ENCODE measurements at regions not wholly inside any gene's neighbourhood (a gene's known extent, or its start where the extent isn't known, plus 50 kb on each side); places are given as distances from the start of the nearest gene placed in this dataset.

- Histone ChIP-seq H3K4me2 (ENCODE audit: low read length) (no peak overlapping the region), H3K4me1 (ENCODE audit: control insufficient read depth, insufficient read depth, low read length) (peaks cover 3% of the 10 kb centered on the region), H3K4me3 (ENCODE audit: low read length) (no peak overlapping the region), H3K36me3 (ENCODE audit: insufficient read depth, low read length) (no peaks in the 10 kb centered on the region), H3K27me3 (ENCODE audit: control insufficient read depth, insufficient read depth, low read length) (no peaks in the 10 kb centered on the region), H3K9me3 (replicated peaks; ENCODE audit: low read length) (no peaks in the 10 kb centered on the region), H3K9ac (ENCODE audit: low read depth, low read length) (no peak overlapping the region)
Measured at GRCh38 chr13:103308667-103309066, 242.4 kb upstream of the SLC10A2 start.

- H3K4me1 ChIP-seq (ENCODE audit: control insufficient read depth, insufficient read depth, low read length): peaks cover 3% of the 10 kb centered on the region
- H3K9ac ChIP-seq (ENCODE audit: low read depth, low read length): no peak overlapping the region
- no peaks in the 10 kb centered on the region for H3K36me3 ChIP-seq (ENCODE audit: insufficient read depth, low read length)
- H3K4me2 ChIP-seq (ENCODE audit: low read length): no peak overlapping the region
- H3K9me3 ChIP-seq (replicated peaks; ENCODE audit: low read length): no peaks in the 10 kb centered on the region
- H3K4me3 ChIP-seq (ENCODE audit: low read length): no peak overlapping the region
- H3K27me3 ChIP-seq (ENCODE audit: control insufficient read depth, insufficient read depth, low read length): no peaks in the 10 kb centered on the region
Measured at GRCh38 chr13:103306163-103306562, 239.9 kb upstream of the SLC10A2 start.

GRCh38 chr13:103303078-103303651 is 236.9 kb upstream of the SLC10A2 start:
- H3K9ac ChIP-seq (ENCODE audit: low read depth, low read length): no peak overlapping the region
- H3K36me3 ChIP-seq (ENCODE audit: insufficient read depth, low read length): no peaks in the 10 kb centered on the region
- no peaks in the 10 kb centered on the region for H3K9me3 ChIP-seq (replicated peaks; ENCODE audit: low read length)
- H3K27me3 ChIP-seq (ENCODE audit: control insufficient read depth, insufficient read depth, low read length): no peaks in the 10 kb centered on the region
- H3K4me3 ChIP-seq (ENCODE audit: low read length): no peak overlapping the region
- no peak overlapping the region for H3K4me2 ChIP-seq (ENCODE audit: low read length)
- peaks cover 2% of the 10 kb centered on the region for H3K4me1 ChIP-seq (ENCODE audit: control insufficient read depth, insufficient read depth, low read length)

GRCh38 chr13:103302676-103303075 is 236.5 kb upstream of the SLC10A2 start:
- H3K36me3 ChIP-seq (ENCODE audit: insufficient read depth, low read length): no peaks in the 10 kb centered on the region
- no peaks in the 10 kb centered on the region for H3K9me3 ChIP-seq (replicated peaks; ENCODE audit: low read length)
- H3K27me3 ChIP-seq (ENCODE audit: control insufficient read depth, insufficient read depth, low read length): no peaks in the 10 kb centered on the region
- no peak overlapping the region for H3K4me2 ChIP-seq (ENCODE audit: low read length)
- H3K9ac ChIP-seq (ENCODE audit: low read depth, low read length): no peak overlapping the region
- no peaks in the 10 kb centered on the region for H3K4me1 ChIP-seq (ENCODE audit: control insufficient read depth, insufficient read depth, low read length)
- no peak overlapping the region for H3K4me3 ChIP-seq (ENCODE audit: low read length)

- Histone ChIP-seq H3K27me3 (ENCODE audit: control insufficient read depth, insufficient read depth, low read length) (no peaks in the 10 kb centered on the region), H3K4me3 (ENCODE audit: low read length) (no peak overlapping the region), H3K4me2 (ENCODE audit: low read length) (no peak overlapping the region), H3K9ac (ENCODE audit: low read depth, low read length) (no peak overlapping the region), H3K9me3 (replicated peaks; ENCODE audit: low read length) (no peaks in the 10 kb centered on the region), H3K36me3 (ENCODE audit: insufficient read depth, low read length) (no peaks in the 10 kb centered on the region), H3K4me1 (ENCODE audit: control insufficient read depth, insufficient read depth, low read length) (no peaks in the 10 kb centered on the region)
Measured at GRCh38 chr13:103299079-103299478, 232.9 kb upstream of the SLC10A2 start.

- Histone ChIP-seq H3K4me1 (ENCODE audit: control insufficient read depth, insufficient read depth, low read length) (no peaks in the 10 kb centered on the region), H3K4me2 (ENCODE audit: low read length) (no peak overlapping the region), H3K9ac (ENCODE audit: low read depth, low read length) (no peak overlapping the region), H3K9me3 (replicated peaks; ENCODE audit: low read length) (no peaks in the 10 kb centered on the region), H3K36me3 (ENCODE audit: insufficient read depth, low read length) (no peaks in the 10 kb centered on the region), H3K27me3 (ENCODE audit: control insufficient read depth, insufficient read depth, low read length) (no peaks in the 10 kb centered on the region), H3K4me3 (ENCODE audit: low read length) (no peak overlapping the region)
Measured at GRCh38 chr13:103297083-103297482, 230.9 kb upstream of the SLC10A2 start.

GRCh38 chr13:103291798-103292572 is 225.8 kb upstream of the SLC10A2 start:
- Histone ChIP-seq H3K4me1 (ENCODE audit: control insufficient read depth, insufficient read depth, low read length) (peaks cover 8% of the 10 kb centered on the region), H3K4me3 (ENCODE audit: low read length) (no peak overlapping the region), H3K9me3 (replicated peaks; ENCODE audit: low read length) (no peaks in the 10 kb centered on the region), H3K36me3 (ENCODE audit: insufficient read depth, low read length) (no peaks in the 10 kb centered on the region), H3K27me3 (ENCODE audit: control insufficient read depth, insufficient read depth, low read length) (no peaks in the 10 kb centered on the region), H3K9ac (ENCODE audit: low read depth, low read length) (no peak overlapping the region), H3K4me2 (ENCODE audit: low read length) (no peak overlapping the region)

- peaks cover 8% of the 10 kb centered on the region for H3K4me1 ChIP-seq (ENCODE audit: control insufficient read depth, insufficient read depth, low read length)
- H3K36me3 ChIP-seq (ENCODE audit: insufficient read depth, low read length): no peaks in the 10 kb centered on the region
- H3K9me3 ChIP-seq (replicated peaks; ENCODE audit: low read length): no peaks in the 10 kb centered on the region
- no peak overlapping the region for H3K9ac ChIP-seq (ENCODE audit: low read depth, low read length)
- no peak overlapping the region for H3K4me2 ChIP-seq (ENCODE audit: low read length)
- no peaks in the 10 kb centered on the region for H3K27me3 ChIP-seq (ENCODE audit: control insufficient read depth, insufficient read depth, low read length)
- no peak overlapping the region for H3K4me3 ChIP-seq (ENCODE audit: low read length)
Measured at GRCh38 chr13:103291226-103291625, 225.0 kb upstream of the SLC10A2 start.

GRCh38 chr13:103289681-103290080 is 223.5 kb upstream of the SLC10A2 start:
- H3K9me3 ChIP-seq (replicated peaks; ENCODE audit: low read length): no peaks in the 10 kb centered on the region
- H3K36me3 ChIP-seq (ENCODE audit: insufficient read depth, low read length): no peaks in the 10 kb centered on the region
- H3K4me3 ChIP-seq (ENCODE audit: low read length): no peak overlapping the region
- no peak overlapping the region for H3K4me2 ChIP-seq (ENCODE audit: low read length)
- H3K27me3 ChIP-seq (ENCODE audit: control insufficient read depth, insufficient read depth, low read length): no peaks in the 10 kb centered on the region
- H3K4me1 ChIP-seq (ENCODE audit: control insufficient read depth, insufficient read depth, low read length): peaks cover 8% of the 10 kb centered on the region
- no peak overlapping the region for H3K9ac ChIP-seq (ENCODE audit: low read depth, low read length)

GRCh38 chr13:103288114-103288513 is 221.9 kb upstream of the SLC10A2 start:
- H3K9me3 ChIP-seq (replicated peaks; ENCODE audit: low read length): no peaks in the 10 kb centered on the region
- no peaks in the 10 kb centered on the region for H3K36me3 ChIP-seq (ENCODE audit: insufficient read depth, low read length)
- H3K4me2 ChIP-seq (ENCODE audit: low read length): no peak overlapping the region
- H3K27me3 ChIP-seq (ENCODE audit: control insufficient read depth, insufficient read depth, low read length): no peaks in the 10 kb centered on the region
- H3K4me3 ChIP-seq (ENCODE audit: low read length): no peak overlapping the region
- H3K9ac ChIP-seq (ENCODE audit: low read depth, low read length): no peak overlapping the region
- H3K4me1 ChIP-seq (ENCODE audit: control insufficient read depth, insufficient read depth, low read length): peaks cover 18% of the 10 kb centered on the region

GRCh38 chr13:103287659-103288058 is 221.4 kb upstream of the SLC10A2 start:
- no peaks in the 10 kb centered on the region for H3K9me3 ChIP-seq (replicated peaks; ENCODE audit: low read length)
- H3K27me3 ChIP-seq (ENCODE audit: control insufficient read depth, insufficient read depth, low read length): no peaks in the 10 kb centered on the region
- H3K4me2 ChIP-seq (ENCODE audit: low read length): no peak overlapping the region
- peaks cover 22% of the 10 kb centered on the region for H3K4me1 ChIP-seq (ENCODE audit: control insufficient read depth, insufficient read depth, low read length)
- H3K9ac ChIP-seq (ENCODE audit: low read depth, low read length): no peak overlapping the region
- H3K36me3 ChIP-seq (ENCODE audit: insufficient read depth, low read length): no peaks in the 10 kb centered on the region
- H3K4me3 ChIP-seq (ENCODE audit: low read length): no peak overlapping the region

- no peaks in the 10 kb centered on the region for H3K36me3 ChIP-seq (ENCODE audit: insufficient read depth, low read length)
- no peaks in the 10 kb centered on the region for H3K27me3 ChIP-seq (ENCODE audit: control insufficient read depth, insufficient read depth, low read length)
- H3K9ac ChIP-seq (ENCODE audit: low read depth, low read length): no peak overlapping the region
- H3K9me3 ChIP-seq (replicated peaks; ENCODE audit: low read length): no peaks in the 10 kb centered on the region
- no peak overlapping the region for H3K4me3 ChIP-seq (ENCODE audit: low read length)
- no peak overlapping the region for H3K4me2 ChIP-seq (ENCODE audit: low read length)
- H3K4me1 ChIP-seq (ENCODE audit: control insufficient read depth, insufficient read depth, low read length): peaks cover 37% of the 10 kb centered on the region
Measured at GRCh38 chr13:103284466-103284865, 218.2 kb upstream of the SLC10A2 start.

Measured in skeletal muscle satellite cell (primary cell).